Right renal pelvis (tissue), 4 donors: ENCODE measurements at regions not wholly inside any gene's neighbourhood (a gene's known extent, or its start where the extent isn't known, plus 50 kb on each side); places are given as distances from the start of the nearest gene placed in this dataset.

ENCODE experiments used
- DNase-seq, 4 donors: peaks; one replicate each; pipeline ENCODE4 v3.0.0-alpha.2; 2013; ENCODE audit warnings: low read depth in 4 of 4, low spot score in 3 of 4, missing footprints in 1 of 4

DNA sequence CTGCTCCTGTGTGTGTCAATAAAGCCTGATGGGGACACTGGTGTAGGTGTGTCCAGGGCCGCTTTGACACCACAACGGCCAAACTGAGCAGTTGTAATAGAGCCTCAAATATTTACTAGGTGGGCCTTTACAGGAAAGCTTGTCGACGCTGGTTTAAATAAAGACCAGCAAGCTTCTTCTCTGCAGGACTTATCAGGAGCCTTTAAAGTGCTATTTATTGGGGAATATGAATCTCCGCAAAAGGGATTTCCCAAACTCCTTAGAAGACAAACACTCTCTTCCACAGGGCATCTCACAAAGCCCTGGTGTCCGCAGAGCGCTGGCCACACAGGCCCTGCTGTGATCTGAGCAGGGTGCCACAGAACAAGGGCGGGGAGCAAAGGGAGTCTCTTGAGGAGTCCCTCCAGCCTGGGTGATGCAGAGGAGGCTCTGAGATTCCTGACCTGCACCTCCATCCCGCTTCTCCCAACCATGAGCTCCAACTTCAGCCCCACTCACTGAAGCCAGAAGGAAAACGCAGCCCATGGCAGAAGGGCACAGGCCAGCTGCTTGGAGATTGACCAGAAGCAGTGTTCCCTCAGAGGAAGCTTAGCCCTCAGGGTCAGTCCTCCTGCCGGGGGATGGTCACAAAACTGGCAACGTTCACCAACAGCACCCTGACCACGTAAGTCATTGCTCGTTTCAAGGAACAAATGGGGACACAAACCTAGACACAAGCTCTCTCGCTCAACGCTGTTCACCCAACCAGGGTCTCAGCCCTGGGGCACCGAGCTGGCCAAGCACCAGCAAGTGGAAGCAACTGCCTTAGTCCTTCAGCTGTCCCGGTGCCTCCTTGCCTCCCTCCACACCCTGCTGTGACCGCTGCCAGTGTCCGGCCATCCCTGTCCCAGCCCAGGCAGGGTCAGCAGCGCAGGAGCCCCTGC is 129.5 kb downstream of the OAT start:
- no peak for DNase-seq

DNA sequence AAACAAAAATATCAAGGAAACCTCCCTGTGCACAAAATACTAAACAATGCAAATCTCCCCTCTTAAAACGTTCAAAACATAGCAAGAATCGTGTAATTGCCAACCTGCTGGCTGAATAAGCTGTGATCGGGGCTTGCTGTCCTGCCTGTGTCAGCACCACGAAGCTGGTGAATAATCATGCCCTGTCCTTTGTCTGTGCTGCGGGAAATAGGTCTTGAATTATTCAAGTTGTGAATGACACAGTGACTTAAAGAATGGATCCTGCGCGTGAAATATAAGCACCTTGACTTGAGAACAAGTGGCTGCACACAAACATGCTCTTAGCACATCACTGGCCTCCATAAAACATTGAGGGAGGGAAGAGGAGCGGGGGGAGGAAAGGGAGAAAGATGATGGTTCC is 130.2 kb downstream of the OAT start:
- DNase-seq, result no peak

DNA sequence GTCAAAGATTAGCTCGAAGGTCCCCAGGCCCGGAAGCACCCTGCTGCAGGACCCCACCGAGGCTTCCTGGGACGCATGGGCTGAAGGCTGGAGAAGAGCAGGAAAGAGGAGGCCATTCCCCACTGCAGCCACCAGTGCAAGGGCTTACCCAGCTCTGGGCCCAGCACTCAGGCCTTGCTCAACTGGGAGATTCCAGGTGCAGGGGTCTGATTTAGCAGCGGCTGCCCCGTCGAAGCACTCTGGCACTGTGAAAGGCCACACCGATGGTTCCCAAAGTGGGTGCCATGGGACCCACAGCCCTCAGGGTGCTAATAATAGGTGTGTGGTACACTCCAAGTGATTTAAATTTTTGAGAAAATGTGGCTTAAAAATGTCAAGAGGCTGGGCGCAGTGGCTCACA is 130.9 kb downstream of the OAT start:
- no peak for DNase-seq

DNA sequence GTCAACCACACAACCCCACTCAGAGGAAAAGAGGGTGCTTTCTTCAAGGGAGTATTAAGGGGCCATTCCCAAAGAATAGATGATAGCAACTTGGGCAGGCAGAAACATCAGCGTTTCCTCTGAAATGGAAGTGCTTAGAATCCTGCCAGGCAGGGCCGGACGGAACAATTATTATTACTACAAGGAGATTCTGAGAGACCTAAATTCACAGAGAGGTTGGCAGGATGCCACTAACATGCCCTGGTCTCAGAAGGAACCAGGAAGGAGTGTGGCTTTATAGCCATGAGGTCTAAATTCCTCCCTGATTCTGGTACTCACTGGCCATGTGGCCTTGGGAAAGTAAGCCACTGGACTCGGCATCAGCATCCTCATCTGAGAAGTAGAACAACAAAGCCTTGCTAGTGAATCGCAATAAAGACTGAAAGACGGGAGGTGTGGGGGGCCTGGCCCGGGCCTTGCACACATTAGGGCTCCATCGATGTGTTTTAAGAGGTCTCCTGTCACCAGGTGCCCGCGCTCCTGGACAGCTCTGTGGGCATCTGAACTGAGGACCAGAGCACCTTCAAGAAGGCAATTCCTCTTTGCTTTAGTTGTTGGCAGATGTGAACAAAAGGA is 131.5 kb downstream of the OAT start:
- no peak for DNase-seq

DNA sequence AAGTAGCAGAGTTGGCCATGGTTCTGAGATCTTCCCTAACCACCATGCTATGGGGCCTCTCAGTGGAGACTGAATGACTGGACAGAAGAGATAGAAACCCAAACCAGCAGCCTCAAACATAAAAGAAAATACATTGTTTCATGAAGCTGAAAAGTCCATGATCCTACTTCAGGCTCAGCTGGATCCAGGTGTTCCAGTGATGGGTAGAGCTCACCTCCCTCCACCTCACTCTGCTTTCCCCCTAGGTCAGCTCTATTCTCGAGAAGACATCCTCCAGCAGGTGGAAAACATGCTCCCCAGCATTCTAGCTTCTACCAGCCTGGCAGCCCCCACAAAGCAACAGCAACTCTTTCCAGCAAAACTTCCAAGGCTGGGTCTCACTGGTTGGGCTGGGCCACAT is 132.1 kb downstream of the OAT start:
- DNase-seq, result no peak

DNA sequence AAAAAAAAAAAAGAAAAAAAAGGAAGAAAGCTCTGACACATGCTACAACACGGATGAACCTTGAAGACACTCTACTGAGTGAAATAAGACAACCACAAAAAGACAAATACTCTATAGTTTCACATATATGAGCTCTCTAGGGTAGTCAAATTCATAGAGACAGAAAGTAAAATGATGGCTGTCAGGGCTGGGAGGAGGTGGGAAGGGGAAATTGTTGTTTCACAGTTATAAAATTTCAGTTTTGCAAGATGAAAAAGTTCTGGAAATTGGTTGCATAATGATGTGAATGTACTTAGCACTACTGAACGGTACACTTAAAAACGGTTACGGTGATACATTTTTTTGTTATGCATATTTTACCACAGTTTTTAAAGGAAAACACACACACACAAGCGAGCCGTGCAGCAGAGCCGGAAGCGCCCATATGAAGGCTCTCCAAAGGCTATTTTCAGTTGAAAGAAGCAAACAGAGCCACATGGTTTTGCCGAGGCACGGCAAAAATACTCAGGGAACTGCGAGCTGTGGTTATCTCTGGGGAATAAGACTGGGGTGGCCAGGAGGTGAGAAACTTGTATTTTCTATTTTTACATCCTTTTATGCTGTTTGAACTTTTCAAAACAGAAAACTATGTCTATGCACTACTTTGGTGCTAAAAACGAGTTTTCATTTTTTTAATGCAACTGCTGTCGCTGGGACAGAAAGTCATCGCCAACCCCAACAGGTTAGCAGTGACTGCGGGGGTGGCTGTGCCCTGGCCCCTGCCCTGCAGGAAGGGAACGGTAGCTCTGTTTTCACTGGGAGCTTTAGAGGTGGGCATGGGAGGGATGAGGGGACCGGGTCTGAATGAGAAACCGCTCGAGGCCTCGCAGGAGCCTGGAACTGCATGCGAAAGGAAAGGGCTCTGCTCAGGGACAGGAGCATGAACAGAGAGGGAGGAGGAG is 132.9 kb downstream of the OAT start:
- no peak for DNase-seq

DNA sequence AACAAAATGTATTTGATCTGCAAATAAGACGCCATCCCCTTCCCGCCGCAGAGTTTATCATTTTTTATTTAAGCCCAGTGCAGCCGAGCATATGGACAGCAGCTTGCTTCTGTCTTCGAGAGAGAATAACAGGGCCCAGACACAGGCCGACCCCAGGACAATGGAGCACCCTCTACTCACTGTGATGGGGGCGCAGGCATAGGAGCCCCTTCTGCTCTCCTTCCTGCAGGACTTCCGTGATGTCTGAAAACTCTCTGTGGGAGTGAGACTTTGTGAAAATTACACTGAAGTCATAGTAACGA is 134.8 kb downstream of the OAT start:
- DNase-seq, result no peak

DNA sequence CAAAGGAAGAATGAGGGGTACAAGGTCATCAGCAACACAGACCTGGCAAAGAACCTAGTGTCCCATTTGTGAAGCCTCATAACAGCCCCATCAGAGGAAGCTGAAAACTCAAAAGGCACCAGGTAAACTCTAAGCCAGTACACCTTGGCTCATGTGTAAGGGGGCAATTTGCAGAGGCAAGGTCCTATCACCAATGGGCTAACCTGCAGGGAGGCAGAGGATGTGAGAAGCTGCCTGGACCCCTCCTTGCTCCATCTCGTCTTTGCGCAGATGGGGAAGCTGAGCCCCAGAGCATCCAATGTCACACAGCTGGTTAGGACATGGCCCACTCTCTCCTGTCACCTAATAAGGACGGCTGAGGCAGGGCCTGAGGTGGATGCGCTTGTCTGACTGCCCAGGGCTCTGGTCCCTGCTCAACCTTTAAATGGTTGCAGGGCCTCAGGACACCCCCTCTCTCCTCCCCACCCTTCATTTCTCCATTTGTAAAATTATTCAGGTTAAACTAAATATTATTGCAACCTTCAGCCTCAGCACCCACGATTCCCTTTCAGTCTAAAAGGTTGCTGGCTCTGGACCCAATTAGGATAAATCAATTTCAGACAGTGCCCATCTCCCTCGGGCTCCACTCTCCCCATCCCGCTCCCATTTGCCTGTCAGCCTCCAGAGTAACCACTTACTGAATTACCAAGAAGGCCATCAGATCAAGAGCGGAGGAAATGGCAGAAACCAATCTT is 135.3 kb downstream of the OAT start:
- DNase-seq, result no peak

DNA sequence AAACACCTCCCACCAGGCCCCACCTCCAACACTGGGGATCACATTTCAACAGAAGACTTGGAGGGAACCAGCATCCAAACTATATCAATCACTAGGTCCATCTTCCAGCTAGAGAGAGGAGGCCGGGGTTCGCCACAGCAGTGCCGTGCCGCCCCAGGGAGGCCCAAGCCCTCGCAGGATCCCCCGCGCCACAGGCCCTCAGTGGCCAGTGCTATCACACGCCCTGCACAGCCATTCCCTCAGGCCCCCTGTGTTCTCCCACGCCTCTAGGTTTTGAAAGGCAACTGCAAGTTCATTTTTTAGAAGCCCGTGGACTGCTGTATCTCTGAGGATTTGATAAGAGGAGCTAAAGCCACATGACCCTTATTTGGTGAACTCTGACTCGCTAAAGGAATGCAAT is 136.4 kb downstream of the OAT start:
- DNase-seq, result no peak

DNA sequence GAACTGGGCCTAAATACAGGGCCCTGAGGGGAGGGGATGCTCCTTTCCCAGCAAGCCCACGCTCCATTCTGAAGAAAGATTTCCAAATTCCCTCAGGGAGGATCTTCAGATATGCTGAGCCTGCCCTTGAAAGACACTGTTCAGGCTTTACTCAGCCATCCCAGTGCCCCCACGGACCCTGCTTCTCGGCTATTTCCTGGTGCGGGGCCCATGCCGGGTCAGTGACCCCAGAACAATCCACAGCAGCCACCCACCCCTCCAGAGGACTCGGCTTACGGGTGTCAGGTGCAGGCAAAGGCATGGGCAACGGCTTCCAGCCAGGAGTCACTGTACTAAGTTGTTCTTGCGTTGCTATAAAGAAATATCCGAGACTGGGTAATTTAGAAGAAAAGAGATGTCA is 137.1 kb downstream of the OAT start:
- no peak for DNase-seq

DNA sequence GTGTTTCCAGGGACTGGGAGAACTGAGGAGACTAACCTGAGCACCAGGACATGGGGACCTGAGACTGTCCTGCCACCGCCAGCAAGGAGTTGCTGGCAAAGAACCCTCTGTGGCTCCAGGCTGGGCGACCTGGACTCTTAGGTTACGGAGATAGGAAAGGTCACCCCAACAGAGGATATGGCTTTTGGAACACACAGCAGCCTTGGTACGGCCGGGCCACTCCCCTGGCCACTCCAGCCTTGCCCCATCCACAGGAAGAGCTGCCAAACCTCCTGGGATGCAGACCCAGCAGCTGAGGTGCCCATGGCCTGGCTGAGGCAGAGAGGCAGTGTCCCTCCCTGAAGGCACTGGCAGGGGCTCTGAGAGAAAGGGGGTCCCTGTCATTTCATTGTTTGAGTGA is 137.8 kb downstream of the OAT start:
- no peak for DNase-seq

DNA sequence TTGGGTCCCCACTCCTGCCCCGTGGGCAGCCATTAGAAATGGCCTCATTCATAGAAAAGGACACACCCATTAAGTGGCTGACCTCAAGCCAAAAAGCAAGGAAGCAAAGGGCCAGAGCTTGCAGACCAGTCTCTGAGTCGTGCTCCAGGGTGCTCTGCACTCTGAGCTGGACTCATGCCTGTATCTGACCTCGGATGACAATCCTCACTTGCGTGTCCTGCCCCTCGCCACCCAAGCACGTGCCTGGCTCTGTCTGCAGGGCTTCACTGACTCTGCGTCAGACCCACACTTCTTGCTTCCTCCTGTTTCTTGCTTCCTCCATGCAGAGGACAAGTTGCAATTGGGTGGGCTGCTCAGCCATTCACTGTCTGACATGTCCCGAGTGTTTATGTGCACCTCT is 138.8 kb downstream of the OAT start:
- no peak for DNase-seq

DNA sequence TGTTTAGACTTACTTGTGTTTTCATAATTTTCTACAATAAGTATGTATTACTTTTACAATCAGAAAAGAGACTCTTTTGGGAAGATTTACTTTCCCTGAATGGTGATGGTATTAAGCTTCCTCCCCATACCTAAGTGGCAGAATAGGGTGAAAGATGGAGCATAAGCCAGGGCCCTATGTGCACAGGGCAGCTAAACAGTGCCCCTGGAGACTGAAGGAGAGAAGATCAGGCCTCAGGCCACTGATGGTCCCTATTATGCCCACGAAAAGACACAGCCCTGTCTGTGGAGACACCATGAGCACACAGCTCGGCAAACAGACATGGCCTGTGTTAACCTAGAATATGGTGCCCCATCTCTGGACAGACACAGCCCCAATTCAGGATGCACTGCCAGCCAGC is 139.4 kb downstream of the OAT start:
- no peak for DNase-seq

DNA sequence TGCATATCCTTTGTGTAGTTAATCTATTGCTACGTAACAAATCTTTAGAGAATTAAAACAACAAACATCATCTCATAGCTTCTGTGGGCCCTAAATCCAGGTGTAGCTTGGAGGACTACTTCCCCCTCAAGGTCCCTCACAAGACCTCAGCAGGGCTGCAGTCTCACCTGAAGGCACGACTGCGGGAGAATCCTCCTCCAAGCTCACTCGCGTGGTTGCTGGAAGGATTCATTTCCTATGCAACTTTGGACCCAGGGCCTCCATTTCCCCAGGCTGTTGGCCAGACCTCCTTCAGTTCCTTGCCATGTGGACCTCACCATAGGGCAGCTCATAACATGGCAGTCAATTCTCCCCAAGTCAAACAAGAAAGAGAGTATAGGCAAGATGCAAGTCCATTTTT is 140.4 kb downstream of the OAT start:
- no peak for DNase-seq

DNA sequence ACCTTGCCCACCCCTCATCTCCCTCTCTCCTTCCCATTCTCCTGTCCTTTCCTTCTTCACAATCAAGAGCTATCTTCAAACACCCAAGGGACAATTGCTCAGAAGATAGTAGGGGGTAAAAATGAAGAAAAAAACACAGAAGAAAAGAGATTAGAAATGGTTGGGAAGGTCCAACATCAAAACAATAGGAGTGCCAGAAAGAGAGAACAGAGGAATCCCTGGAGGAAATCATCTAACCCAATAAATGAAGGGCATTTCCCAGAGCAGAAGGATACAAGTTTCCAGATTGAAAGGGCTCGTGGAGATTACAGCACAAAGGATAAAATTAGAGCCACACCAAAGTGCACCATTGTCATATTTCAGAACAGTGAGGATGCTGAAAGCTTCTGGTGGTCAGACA is 145.6 kb downstream of the OAT start:
- no peak for DNase-seq

DNA sequence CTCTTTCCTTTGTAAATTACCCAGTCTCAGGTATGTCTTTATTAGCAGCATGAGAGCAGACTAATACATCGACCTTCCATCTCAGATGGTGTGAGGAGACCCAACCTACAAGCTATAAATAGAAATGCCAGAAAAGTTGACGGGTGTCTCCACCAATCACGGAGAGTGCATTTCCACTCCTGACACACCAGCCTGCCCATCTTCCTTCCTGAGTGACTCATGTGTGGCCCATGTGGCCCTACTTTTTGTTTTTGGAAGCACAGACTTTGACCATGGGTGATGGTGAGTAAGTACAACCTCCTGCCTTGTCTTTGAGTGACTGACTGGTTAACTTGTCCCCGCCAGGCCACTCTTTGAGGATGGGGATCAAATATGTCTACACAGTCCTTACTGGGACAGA is 147.0 kb downstream of the OAT start:
- DNase-seq, result no peak

DNA sequence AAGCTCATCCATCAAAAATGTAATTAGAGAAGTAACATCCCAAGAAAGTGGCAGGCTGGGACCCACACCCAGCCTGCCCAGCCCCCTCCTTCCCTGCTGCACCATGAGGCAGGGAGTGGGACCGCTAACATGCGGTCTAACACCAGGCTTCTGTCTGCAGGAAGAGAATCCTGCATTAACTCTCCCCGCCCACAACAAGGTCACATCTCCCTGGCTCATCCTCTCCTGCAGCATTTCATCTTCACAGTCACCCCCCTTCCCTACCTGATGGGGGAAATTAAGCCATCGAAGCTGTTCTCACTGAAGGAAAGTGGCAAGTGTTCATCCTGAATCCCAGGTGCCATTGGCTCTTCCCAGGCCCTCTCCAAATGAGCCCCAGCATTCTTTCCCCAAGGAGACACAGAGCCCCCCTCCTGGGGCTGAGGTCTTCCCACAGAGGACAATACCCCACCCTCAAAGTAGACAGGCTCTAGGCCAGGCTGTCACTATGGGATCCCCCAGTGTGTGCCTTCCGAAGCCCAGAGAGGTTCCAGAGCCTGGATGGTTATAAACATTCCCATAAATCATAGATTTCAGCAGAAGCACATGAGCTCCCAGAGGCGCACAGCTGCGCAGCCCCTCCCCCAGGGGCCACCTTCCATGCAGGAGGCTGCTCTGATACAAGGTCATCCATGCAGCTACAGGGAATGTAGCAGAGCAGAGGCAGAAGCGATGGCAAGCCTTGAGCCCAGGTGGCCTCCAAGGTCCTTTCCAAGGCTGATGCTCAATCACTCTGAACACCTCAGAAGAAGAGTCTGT is 148.0 kb downstream of the OAT start:
- DNase-seq, result no peak

DNA sequence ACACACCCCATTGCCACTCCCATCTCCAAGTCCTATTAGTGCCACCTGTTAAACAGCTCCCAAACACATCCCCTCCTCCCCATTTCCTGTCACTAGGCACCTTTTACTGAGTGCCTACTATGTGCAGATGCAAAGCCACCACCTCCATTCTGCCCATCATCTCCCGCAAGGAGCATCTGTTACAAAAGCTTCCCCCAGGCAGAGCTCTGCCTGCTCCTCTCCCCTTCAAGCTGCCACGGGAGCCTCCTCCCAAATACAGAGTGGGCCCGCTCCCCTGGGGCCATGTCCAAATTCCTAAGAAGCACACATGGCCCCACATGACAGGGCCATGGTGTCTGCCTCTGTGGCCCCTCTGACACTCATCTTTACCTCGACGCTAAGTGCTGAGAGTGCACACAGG is 149.7 kb downstream of the OAT start:
- DNase-seq, result no peak

DNA sequence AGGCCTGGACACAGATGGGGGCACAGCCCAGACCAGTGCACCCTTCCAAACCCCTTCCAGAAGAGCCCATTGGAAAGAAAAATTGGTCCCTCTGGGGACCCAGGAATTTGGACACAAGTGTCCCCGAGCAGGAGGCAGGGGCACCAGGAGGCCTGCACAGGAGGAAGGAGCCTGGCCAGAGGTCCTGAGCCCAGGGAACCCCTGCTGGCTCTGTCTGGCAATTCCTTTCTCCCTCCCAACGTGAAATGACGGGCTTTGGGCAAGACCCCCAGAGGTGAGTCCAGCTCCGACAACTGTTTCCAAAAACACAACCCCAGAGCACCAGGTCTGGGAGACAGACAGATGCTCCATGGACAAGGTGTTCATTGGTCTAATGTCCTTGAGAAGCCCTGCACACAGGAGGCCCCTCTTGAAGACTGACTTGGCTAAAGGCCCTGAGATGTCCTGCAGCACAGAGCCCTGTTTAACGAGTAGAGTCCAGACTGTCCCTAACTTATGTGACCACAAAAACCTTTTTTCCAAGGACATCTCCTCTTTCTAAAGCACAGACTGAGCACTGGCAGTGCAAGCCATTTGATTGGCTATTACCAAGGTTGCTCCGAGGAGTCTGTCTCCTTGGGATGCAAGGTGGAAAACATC is 150.7 kb downstream of the OAT start:
- DNase-seq, result no peak
